SK-N-SH (cell line): ENCODE measurements at regions not wholly inside any gene's neighbourhood (a gene's known extent, or its start where the extent isn't known, plus 50 kb on each side); places are given as distances from the start of the nearest gene placed in this dataset.

Source experiments
- CTCF ChIA-PET: fragments of 300-600, 350-600 bp; formaldehyde crosslinking; extraction: SDS; loops from one replicate; lab custom pipeline; 2021; lab: Yijun Ruan, JAX
- POLR2A ChIA-PET: fragments of 350-600 bp; sonication (Branson Sonifier 250); formaldehyde crosslinking; extraction: SDS; loops from one replicate; lab custom pipeline; 2020; ENCODE audit warnings: antibody characterized with exemption, inconsistent platforms; lab: Yijun Ruan, JAX
- DNase-seq: peaks from one replicate; pipeline ENCODE4 v3.0.0; 2012
- H2AFZ ChIP-seq: fragments of 200-600 bp; sonication (generic); 2 replicates; pipeline ENCODE4 v1.8.1; 2016; ENCODE audit warnings: antibody characterized with exemption, mild to moderate bottlenecking, low read depth
- H3F3A ChIP-seq: fragments of 200-600 bp; sonication (generic); replicated peaks from 2 replicates; pipeline ENCODE3; 2016; ENCODE audit warnings: antibody characterized with exemption, mild to moderate bottlenecking; ENCODE audit not compliant: insufficient read depth
- H3K27ac ChIP-seq, 2 experiments: fragments of 200-500 bp in 1 of 2; fragments of 200-600 bp in 1 of 2; sonication (Bioruptor generic) in 1 of 2; sonication (generic), shearing (Covaris generic) in 1 of 2; 2 replicates each; pipeline versions ENCODE4 v1.5.1 to v1.6.1; 2014 to 2016; ENCODE audit warnings: low read depth in 2 of 2, inconsistent platforms in 1 of 2, low read length in 1 of 2, mild to moderate bottlenecking in 1 of 2, mixed read lengths in 1 of 2
- H3K27me3 ChIP-seq: fragments of 200-600 bp; sonication (generic), shearing (Covaris generic); 2 replicates; pipeline ENCODE4 v1.6.1; 2016; ENCODE audit warnings: mixed run types; ENCODE audit not compliant: insufficient read depth
- H3K36me3 ChIP-seq, 2 experiments: fragments of 200-500 bp in 1 of 2; fragments of 200-600 bp in 1 of 2; sonication (Bioruptor generic) in 1 of 2; sonication (generic) in 1 of 2; replicated peaks in 1 of 2; 2 replicates each; pipeline versions ENCODE3 to v1.5.1; 2014 to 2016; ENCODE audit warnings: low read length in 1 of 2, mild to moderate bottlenecking in 1 of 2; ENCODE audit not compliant: insufficient read depth in 2 of 2, control insufficient read depth in 1 of 2
- H3K4me1 ChIP-seq, 2 experiments: fragments of 200-500 bp in 1 of 2; fragments of 200-600 bp in 1 of 2; sonication (Bioruptor generic) in 1 of 2; sonication (generic), shearing (Covaris generic) in 1 of 2; 2 replicates each; pipeline versions ENCODE4 v1.5.1 to v1.6.1; 2014 to 2016; ENCODE audit warnings: low read depth in 1 of 2, low read length in 1 of 2, mixed run types in 1 of 2; ENCODE audit not compliant: insufficient read depth in 2 of 2, control insufficient read depth in 1 of 2
- H3K4me2 ChIP-seq: fragments of 200-600 bp; sonication (generic), shearing (Covaris generic); 2 replicates; pipeline ENCODE4 v1.6.1; 2017; ENCODE audit warnings: mixed run types
- H3K4me3 ChIP-seq, 2 experiments: fragments of 200-500 bp in 1 of 2; fragments of 200-600 bp in 1 of 2; sonication (Bioruptor generic) in 1 of 2; sonication (generic), shearing (Covaris generic) in 1 of 2; 2 replicates each; pipeline versions ENCODE4 v1.5.1 to v1.8.1; 2014 to 2016; ENCODE audit warnings: low read depth in 2 of 2, inconsistent platforms in 1 of 2, low read length in 1 of 2, mild to moderate bottlenecking in 1 of 2, mixed read lengths in 1 of 2, moderate library complexity in 1 of 2
- H3K79me2 ChIP-seq: fragments of 200-600 bp; sonication (generic); 2 replicates; pipeline ENCODE4 v1.8.1; 2017; ENCODE audit warnings: mild to moderate bottlenecking; ENCODE audit not compliant: insufficient read depth
- H3K9ac ChIP-seq: fragments of 200-600 bp; sonication (generic); 2 replicates; pipeline ENCODE4 v1.6.1; 2017; ENCODE audit warnings: mixed run types
- H3K9me2 ChIP-seq: fragments of 200-600 bp; sonication (generic); 2 replicates; pipeline ENCODE4 v1.6.1; 2017; ENCODE audit warnings: mixed run types
- H3K9me3 ChIP-seq: fragments of 200-600 bp; sonication (generic); 2 replicates; pipeline ENCODE4 v1.6.1; 2017; ENCODE audit warnings: mixed run types, mild to moderate bottlenecking, moderate library complexity
- H4K20me1 ChIP-seq: fragments of 200-600 bp; sonication (generic); 2 replicates; pipeline ENCODE4 v1.6.1; 2017; ENCODE audit warnings: mild to moderate bottlenecking, mixed run types; ENCODE audit not compliant: insufficient read depth
- EP300 ChIP-seq, 2 experiments: IDR thresholded peaks; 2 replicates each; pipeline versions ENCODE4 v1.4.0 to v1.6.1; 2012; ENCODE audit warnings: borderline replicate concordance in 1 of 2, low read depth in 1 of 2, low read length in 1 of 2
- FOSL2 ChIP-seq: IDR thresholded peaks from 2 replicates; pipeline ENCODE4 v1.4.0; 2012; ENCODE audit warnings: low read depth, mild to moderate bottlenecking, moderate library complexity, borderline replicate concordance
- RXRA ChIP-seq: IDR thresholded peaks from 2 replicates; pipeline ENCODE4 v1.4.0; 2012; ENCODE audit warnings: low read depth, mild to moderate bottlenecking, borderline replicate concordance
- TAF1 ChIP-seq: IDR thresholded peaks from 2 replicates; pipeline ENCODE4 v1.6.1; 2012; ENCODE audit warnings: low read depth, mild to moderate bottlenecking, low read length, moderate library complexity, borderline replicate concordance
- WGBS: methylation state at CpG from one replicate; pipeline ENCODE4 v1.1.6; 2017; ENCODE audit warnings: low lambda C conversion rate; 5-methylcytosine and 5-hydroxymethylcytosine counted together
- TF ChIP-seq, protein P1 (sequence below): IDR thresholded peaks from 2 replicates; pipeline ENCODE4; 2012
- TF ChIP-seq, protein P2 (sequence below): IDR thresholded peaks from 2 replicates; pipeline ENCODE4 v1.4.0; 2012; ENCODE audit warnings: low read depth, borderline replicate concordance
- TF ChIP-seq, protein P3 (sequence below): IDR thresholded peaks from 2 replicates; pipeline ENCODE4 v1.4.0; 2012; ENCODE audit warnings: low read depth, borderline replicate concordance

DNA sequence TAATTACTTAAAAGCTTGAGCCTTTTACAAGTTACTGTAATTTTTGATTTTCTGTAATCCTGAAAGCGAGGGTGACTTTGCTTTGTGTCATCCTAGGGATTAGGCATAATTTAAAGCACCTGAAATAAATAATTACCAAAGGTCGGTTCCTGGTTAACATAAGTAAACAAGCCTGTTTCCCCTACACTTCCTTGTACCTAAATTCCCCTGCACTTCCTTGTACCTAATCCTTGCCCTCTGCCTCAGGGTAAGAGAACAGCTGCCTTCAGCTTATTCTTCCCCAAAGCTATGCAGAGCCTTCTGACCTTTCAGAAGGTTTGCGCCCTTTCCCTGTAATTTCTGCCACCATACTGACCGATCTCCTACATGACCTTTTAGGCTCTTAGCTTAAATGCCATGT, 166.1 kb upstream of the PDE5A start:
- DNase-seq, result no peak
- Histone ChIP-seq H2AFZ (no peak overlapping the region), H3K9me3 (no peaks in the 10 kb centered on the region), H3K9ac (no peak overlapping the region), H3K4me1 (no peaks in the 10 kb centered on the region), H3K36me3 (no peaks in the 10 kb centered on the region), H3K27me3 (no peaks in the 10 kb centered on the region), H3K4me3 (no peak overlapping the region), H4K20me1 (no peaks in the 10 kb centered on the region), H3K27ac (no peak overlapping the region), H3K79me2 (no peaks in the 10 kb centered on the region), H3K9me2 (no peaks in the 10 kb centered on the region), H3F3A (no peaks in the 10 kb centered on the region), H3K4me2 (no peak overlapping the region)
- TF ChIP-seq, protein P1, sequence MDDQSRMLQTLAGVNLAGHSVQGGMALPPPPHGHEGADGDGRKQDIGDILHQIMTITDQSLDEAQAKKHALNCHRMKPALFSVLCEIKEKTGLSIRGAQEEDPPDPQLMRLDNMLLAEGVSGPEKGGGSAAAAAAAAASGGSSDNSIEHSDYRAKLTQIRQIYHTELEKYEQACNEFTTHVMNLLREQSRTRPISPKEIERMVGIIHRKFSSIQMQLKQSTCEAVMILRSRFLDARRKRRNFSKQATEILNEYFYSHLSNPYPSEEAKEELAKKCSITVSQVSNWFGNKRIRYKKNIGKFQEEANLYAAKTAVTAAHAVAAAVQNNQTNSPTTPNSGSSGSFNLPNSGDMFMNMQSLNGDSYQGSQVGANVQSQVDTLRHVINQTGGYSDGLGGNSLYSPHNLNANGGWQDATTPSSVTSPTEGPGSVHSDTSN, result no peak
- POLR2A ChIA-PET, result no interaction called here
- CTCF ChIA-PET, result no interaction called here
- 60% methylated on average over 4 of the region's 4 CpGs for WGBS

DNA sequence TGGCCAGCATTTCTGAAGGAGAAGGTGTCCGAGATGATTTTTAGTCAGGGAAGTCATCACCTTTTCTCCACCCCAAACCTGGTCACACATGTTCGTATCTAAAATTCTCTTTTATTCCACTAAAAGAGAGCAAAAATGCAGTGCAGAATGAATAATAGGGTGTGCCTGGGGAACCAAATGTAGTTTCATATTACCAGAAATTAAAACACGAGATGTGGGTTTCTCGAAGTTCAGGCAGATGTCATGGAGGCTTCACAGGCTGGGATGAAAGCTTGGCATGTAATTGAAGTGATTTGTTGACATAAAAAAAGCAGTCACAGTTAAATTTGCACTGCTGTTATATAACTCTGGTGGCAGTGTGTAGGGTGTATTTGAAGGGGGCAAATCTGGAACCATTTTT, 165.5 kb upstream of the PDE5A start:
- H3F3A ChIP-seq, result no peaks in the 10 kb centered on the region
- CTCF ChIA-PET, result interaction anchor here (1.2 kb wide), 1 partner anchor 102 kb away, joined by 3 read pairs; no protein-coding TSS in a partner anchor
- no peak overlapping the region for H2AFZ ChIP-seq
- no peak overlapping the region for H3K4me3 ChIP-seq
- DNase-seq, result no peak
- H3K27me3 ChIP-seq, result no peaks in the 10 kb centered on the region
- H3K9me2 ChIP-seq, result no peaks in the 10 kb centered on the region
- H3K9me3 ChIP-seq, result no peaks in the 10 kb centered on the region
- POLR2A ChIA-PET, result no interaction called here
- no peaks in the 10 kb centered on the region for H3K4me1 ChIP-seq
- WGBS, result 46% methylated on average over 4 of the region's 4 CpGs
- H3K36me3 ChIP-seq, result no peaks in the 10 kb centered on the region
- TF ChIP-seq FOSL2, result no peak
- no peak for TF ChIP-seq EP300 (IDR thresholded peaks at IDR 0.05; ENCODE audit: borderline replicate concordance in 1 of 2, low read depth in 1 of 2, low read length in 1 of 2)
- TF ChIP-seq, protein P2, sequence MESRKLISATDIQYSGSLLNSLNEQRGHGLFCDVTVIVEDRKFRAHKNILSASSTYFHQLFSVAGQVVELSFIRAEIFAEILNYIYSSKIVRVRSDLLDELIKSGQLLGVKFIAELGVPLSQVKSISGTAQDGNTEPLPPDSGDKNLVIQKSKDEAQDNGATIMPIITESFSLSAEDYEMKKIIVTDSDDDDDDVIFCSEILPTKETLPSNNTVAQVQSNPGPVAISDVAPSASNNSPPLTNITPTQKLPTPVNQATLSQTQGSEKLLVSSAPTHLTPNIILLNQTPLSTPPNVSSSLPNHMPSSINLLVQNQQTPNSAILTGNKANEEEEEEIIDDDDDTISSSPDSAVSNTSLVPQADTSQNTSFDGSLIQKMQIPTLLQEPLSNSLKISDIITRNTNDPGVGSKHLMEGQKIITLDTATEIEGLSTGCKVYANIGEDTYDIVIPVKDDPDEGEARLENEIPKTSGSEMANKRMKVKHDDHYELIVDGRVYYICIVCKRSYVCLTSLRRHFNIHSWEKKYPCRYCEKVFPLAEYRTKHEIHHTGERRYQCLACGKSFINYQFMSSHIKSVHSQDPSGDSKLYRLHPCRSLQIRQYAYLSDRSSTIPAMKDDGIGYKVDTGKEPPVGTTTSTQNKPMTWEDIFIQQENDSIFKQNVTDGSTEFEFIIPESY, result no peak
- TF ChIP-seq, protein P3, sequence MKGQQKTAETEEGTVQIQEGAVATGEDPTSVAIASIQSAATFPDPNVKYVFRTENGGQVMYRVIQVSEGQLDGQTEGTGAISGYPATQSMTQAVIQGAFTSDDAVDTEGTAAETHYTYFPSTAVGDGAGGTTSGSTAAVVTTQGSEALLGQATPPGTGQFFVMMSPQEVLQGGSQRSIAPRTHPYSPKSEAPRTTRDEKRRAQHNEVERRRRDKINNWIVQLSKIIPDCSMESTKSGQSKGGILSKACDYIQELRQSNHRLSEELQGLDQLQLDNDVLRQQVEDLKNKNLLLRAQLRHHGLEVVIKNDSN, result no peak
- no peak for TF ChIP-seq TAF1
- TF ChIP-seq RXRA, result no peak
- no peak overlapping the region for H3K27ac ChIP-seq
- H3K9ac ChIP-seq, result no peak overlapping the region
- no peaks in the 10 kb centered on the region for H4K20me1 ChIP-seq
- H3K79me2 ChIP-seq, result no peaks in the 10 kb centered on the region
- no peak overlapping the region for H3K4me2 ChIP-seq
